GM12873 (cell line): ENCODE measurements at regions not wholly inside any gene's neighbourhood (a gene's known extent, or its start where the extent isn't known, plus 50 kb on each side); places are given as distances from the start of the nearest gene placed in this dataset.

Experiments used
- CTCF ChIP-seq: IDR thresholded peaks from 2 replicates; pipeline ENCODE4 v1.5.1; 2012; ENCODE audit warnings: low read depth, mild to moderate bottlenecking, moderate library complexity, low read length, control low read depth; ENCODE audit not compliant: insufficient read depth; ENCODE audit errors: missing control alignments

- no peak for TF ChIP-seq CTCF
Observed at GRCh38 chr14:89743828-89744227, 210.7 kb downstream of the EFCAB11 start.

GRCh38 chr14:89740241-89740640 is 214.3 kb downstream of the EFCAB11 start:
- TF ChIP-seq CTCF = no peak

- TF ChIP-seq CTCF = no peak
Observed at GRCh38 chr14:89736881-89737280, 217.6 kb downstream of the EFCAB11 start.

- TF ChIP-seq CTCF = no peak
Observed at GRCh38 chr14:89731396-89731933, 223.1 kb downstream of the EFCAB11 start.

- TF ChIP-seq CTCF = no peak
Observed at GRCh38 chr14:89730687-89731086, 223.8 kb downstream of the EFCAB11 start.

- TF ChIP-seq CTCF = no peak
Observed at GRCh38 chr14:89728964-89729363, 225.6 kb downstream of the EFCAB11 start.

- TF ChIP-seq CTCF = no peak
Observed at GRCh38 chr14:89724628-89724960, 229.9 kb downstream of the EFCAB11 start.
